IPS-20b (cell line): ENCODE measurements at regions not wholly inside any gene's neighbourhood (a gene's known extent, or its start where the extent isn't known, plus 50 kb on each side); places are given as distances from the start of the nearest gene placed in this dataset.

Source experiments
- H3K27ac ChIP-seq: one replicate; pipeline ENCODE4 v1.5.1; 2013; ENCODE audit warnings: low read length
- H3K27me3 ChIP-seq: 2 replicates; pipeline ENCODE4 v1.6.1; 2013; ENCODE audit warnings: mild to moderate bottlenecking, low read length, inconsistent platforms; ENCODE audit not compliant: insufficient read depth
- H3K36me3 ChIP-seq: 2 replicates; pipeline ENCODE4 v1.6.1; 2013; ENCODE audit warnings: low read depth, mild to moderate bottlenecking, inconsistent platforms, low read length, moderate library complexity; ENCODE audit not compliant: insufficient read depth
- H3K4me1 ChIP-seq: 2 replicates; pipeline ENCODE4 v1.6.1; 2013; ENCODE audit warnings: mild to moderate bottlenecking, control low read depth, inconsistent platforms, low read length, moderate library complexity; ENCODE audit not compliant: insufficient read depth
- H3K4me3 ChIP-seq: 2 replicates; pipeline ENCODE4 v1.5.1; 2013; ENCODE audit warnings: mild to moderate bottlenecking, low read length, inconsistent platforms
- H3K9ac ChIP-seq: 2 replicates; pipeline ENCODE4 v1.6.1; 2013; ENCODE audit warnings: low read depth, mild to moderate bottlenecking, inconsistent platforms, low read length, moderate library complexity
- H3K9me3 ChIP-seq: 2 replicates; pipeline ENCODE4 v1.6.1; 2013; ENCODE audit warnings: mild to moderate bottlenecking, low read depth, low read length, inconsistent platforms; ENCODE audit not compliant: insufficient read depth

DNA sequence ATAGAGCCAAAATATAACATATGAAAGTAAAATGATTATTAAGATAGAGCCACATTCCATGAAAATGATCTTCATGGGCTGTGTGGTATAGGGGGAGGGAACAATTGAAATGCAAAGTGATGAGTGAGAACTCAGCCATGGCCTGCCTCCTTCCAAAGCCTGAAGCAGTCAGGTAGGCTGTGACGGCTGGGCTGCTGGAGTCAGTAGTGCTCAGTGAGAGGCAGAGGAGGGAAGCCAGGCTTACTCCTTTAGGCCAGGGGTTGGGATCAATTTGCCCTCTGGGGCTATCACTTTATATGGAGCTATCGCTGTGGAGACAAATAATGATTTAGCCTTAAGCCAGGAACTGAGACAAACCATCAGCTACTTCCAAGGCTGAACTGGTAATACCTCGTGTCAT lies 654.9 kb downstream of the FGF9 start:
- H3K27ac ChIP-seq: no peak overlapping the region
- peaks cover 9% of the 10 kb centered on the region; the same call in 1 of the 2 replicates for H3K4me1 ChIP-seq
- H3K9me3 ChIP-seq: no peaks in the 10 kb centered on the region
- H3K9ac ChIP-seq: no peak overlapping the region
- H3K27me3 ChIP-seq: no peaks in the 10 kb centered on the region
- H3K4me3 ChIP-seq: no peak overlapping the region
- no peaks in the 10 kb centered on the region for H3K36me3 ChIP-seq

GRCh38 chr13:22332416-22332815 lies 661.5 kb downstream of the FGF9 start:
- no peaks in the 10 kb centered on the region for H3K36me3 ChIP-seq
- no peak overlapping the region for H3K27ac ChIP-seq
- H3K4me1 ChIP-seq: no peaks in the 10 kb centered on the region

GRCh38 chr13:22336460-22336859 lies 665.6 kb downstream of the FGF9 start:
- no peaks in the 10 kb centered on the region for H3K4me1 ChIP-seq
- H3K9me3 ChIP-seq: peaks cover 6% of the 10 kb centered on the region
- no peak overlapping the region for H3K4me3 ChIP-seq
- no peak overlapping the region for H3K9ac ChIP-seq
- H3K27ac ChIP-seq: no peak overlapping the region
- H3K27me3 ChIP-seq: no peaks in the 10 kb centered on the region
- no peaks in the 10 kb centered on the region for H3K36me3 ChIP-seq

More at GRCh38 chr13:22332416-22332815, 661.5 kb downstream of the FGF9 start:
- H3K4me3 ChIP-seq: no peak overlapping the region
- H3K9me3 ChIP-seq: no peaks in the 10 kb centered on the region
- no peak overlapping the region for H3K9ac ChIP-seq
- no peaks in the 10 kb centered on the region for H3K27me3 ChIP-seq

GRCh38 chr13:22357132-22357531 lies 686.3 kb downstream of the FGF9 start:
- H3K27me3 ChIP-seq: no peaks in the 10 kb centered on the region
- H3K4me3 ChIP-seq: no peak overlapping the region
- H3K9me3 ChIP-seq: no peaks in the 10 kb centered on the region

DNA sequence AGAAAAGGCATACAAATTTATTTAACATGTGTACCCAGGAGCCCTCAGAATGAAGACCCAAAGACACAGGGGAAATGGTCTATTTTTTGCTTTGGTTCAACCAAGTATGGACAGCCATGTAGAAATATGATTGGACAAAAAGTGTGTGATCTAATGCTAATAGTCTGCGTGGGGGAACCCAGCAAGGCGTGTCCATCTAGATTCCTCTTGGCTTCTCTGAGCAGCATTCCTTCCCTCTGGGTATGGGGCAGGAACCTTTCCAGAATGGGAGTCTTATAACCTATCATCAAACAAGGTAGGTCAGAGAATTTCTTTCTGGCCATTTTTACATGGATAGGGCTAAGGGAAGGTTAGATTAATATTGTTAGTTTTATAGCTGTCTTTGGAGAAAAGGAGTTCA lies 698.2 kb downstream of the FGF9 start:
- Histone ChIP-seq H3K27me3 (no peaks in the 10 kb centered on the region), H3K9ac (peak overlapping the region; percentile 10; the same call in 1 of the 2 replicates), H3K4me3 (peak overlapping the region; percentile 29; the same call in 1 of the 2 replicates), H3K27ac (no peak overlapping the region), H3K9me3 (peaks cover 36% of the 10 kb centered on the region), H3K4me1 (peaks cover 18% of the 10 kb centered on the region), H3K36me3 (no peaks in the 10 kb centered on the region)

More at GRCh38 chr13:22357132-22357531, 686.3 kb downstream of the FGF9 start:
- no peaks in the 10 kb centered on the region for H3K4me1 ChIP-seq
- H3K27ac ChIP-seq: no peak overlapping the region
- H3K36me3 ChIP-seq: no peaks in the 10 kb centered on the region
- H3K9ac ChIP-seq: no peak overlapping the region

DNA sequence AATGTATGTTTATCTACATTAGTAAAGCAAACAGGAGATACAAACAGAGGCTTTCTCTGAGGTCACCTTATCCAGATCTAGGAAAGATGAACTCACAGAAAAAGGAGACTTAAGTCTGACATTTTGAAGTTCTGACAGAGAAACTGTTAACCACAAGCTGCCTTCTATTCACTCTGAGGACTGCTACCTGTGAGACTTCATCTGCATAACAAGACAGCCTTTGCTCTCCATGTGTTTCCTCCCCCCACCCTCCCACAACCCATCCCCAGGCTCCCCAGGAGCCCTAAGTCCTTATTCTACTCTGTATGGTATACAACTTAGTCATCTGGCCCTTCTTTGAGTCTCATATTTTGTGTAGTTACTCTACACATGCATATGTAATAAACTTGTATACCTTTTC lies 699.0 kb downstream of the FGF9 start:
- no peaks in the 10 kb centered on the region for H3K36me3 ChIP-seq
- no peak overlapping the region for H3K27ac ChIP-seq
- peak overlapping the region; percentile 29; the same call in 1 of the 2 replicates for H3K4me3 ChIP-seq
- H3K9ac ChIP-seq: no peak overlapping the region
- peaks cover 18% of the 10 kb centered on the region for H3K4me1 ChIP-seq
- H3K9me3 ChIP-seq: peaks cover 31% of the 10 kb centered on the region
- H3K27me3 ChIP-seq: no peaks in the 10 kb centered on the region

- Histone ChIP-seq H3K27me3 (no peaks in the 10 kb centered on the region), H3K27ac (no peak overlapping the region), H3K36me3 (no peaks in the 10 kb centered on the region), H3K9me3 (peaks cover 34% of the 10 kb centered on the region), H3K4me3 (no peak overlapping the region), H3K9ac (no peak overlapping the region), H3K4me1 (peaks cover 18% of the 10 kb centered on the region)
These were observed 701.4 kb downstream of the FGF9 start for GRCh38 chr13:22372261-22372660.

DNA sequence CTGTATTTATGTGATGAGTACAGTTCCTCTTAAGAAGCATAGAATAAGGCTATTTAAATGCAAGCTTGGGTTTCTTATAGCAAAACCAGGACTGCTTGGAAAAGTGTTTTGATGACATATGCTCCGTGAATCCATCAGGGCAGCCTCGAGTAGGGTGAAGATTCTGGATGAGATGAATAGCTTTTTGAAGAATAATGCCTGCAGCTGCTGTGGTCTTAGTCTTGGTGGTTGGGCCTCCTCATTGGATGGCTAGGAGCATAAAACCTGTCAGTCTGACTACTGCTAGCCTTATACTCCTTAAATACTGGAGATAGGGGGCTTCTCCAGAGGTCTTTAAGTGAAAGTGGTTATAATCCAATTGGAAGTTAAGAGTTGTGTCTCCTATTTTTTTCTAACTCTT lies 704.3 kb downstream of the FGF9 start:
- Histone ChIP-seq H3K27me3 (no peaks in the 10 kb centered on the region), H3K27ac (no peak overlapping the region), H3K9ac (no peak overlapping the region), H3K9me3 (peaks cover 51% of the 10 kb centered on the region), H3K4me1 (peaks cover 4% of the 10 kb centered on the region; the same call in 1 of the 2 replicates), H3K4me3 (no peak overlapping the region), H3K36me3 (no peaks in the 10 kb centered on the region)

- Histone ChIP-seq H3K9ac (no peak overlapping the region), H3K27me3 (no peaks in the 10 kb centered on the region), H3K27ac (no peak overlapping the region), H3K36me3 (no peaks in the 10 kb centered on the region), H3K4me3 (no peak overlapping the region), H3K4me1 (no peaks in the 10 kb centered on the region), H3K9me3 (no peaks in the 10 kb centered on the region; the same call in 1 of the 2 replicates)
These were observed 717.0 kb downstream of the FGF9 start for GRCh38 chr13:22387899-22388298.

- no peaks in the 10 kb centered on the region for H3K36me3 ChIP-seq
- no peaks in the 10 kb centered on the region for H3K9me3 ChIP-seq
- H3K4me3 ChIP-seq: no peak overlapping the region
- H3K9ac ChIP-seq: no peak overlapping the region
- no peaks in the 10 kb centered on the region for H3K27me3 ChIP-seq
- H3K4me1 ChIP-seq: peaks cover 4% of the 10 kb centered on the region; the same call in 1 of the 2 replicates
- no peak overlapping the region for H3K27ac ChIP-seq
These were observed 729.0 kb downstream of the FGF9 start for GRCh38 chr13:22399801-22400420.

DNA sequence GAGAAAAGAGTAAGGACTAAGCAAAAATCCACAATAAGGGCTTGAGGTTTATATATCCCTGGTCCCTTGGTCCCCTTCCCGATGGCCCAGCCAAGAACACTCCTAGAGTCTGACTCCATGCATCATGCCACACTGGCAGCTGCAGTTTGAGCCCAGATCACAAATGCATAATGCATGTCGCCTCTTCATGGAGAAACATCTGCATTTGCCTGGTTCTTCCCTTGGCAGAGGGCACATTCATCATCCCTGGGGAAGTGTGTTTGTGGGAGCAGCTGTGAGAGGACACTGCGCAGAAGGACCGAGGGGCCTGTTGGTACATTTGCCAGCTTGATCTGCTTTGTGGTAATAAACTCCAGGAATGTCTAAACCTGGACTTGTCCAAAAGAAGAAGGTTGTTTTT lies 731.8 kb downstream of the FGF9 start:
- Histone ChIP-seq H3K4me3 (no peak overlapping the region), H3K9ac (no peak overlapping the region), H3K36me3 (no peaks in the 10 kb centered on the region)

GRCh38 chr13:22403144-22403543 lies 732.3 kb downstream of the FGF9 start:
- Histone ChIP-seq H3K4me3 (no peak overlapping the region), H3K27me3 (no peaks in the 10 kb centered on the region), H3K36me3 (no peaks in the 10 kb centered on the region), H3K4me1 (peaks cover 4% of the 10 kb centered on the region; the same call in 1 of the 2 replicates), H3K27ac (no peak overlapping the region), H3K9me3 (no peaks in the 10 kb centered on the region), H3K9ac (no peak overlapping the region)

More for the DNA sequence above, 731.8 kb downstream of the FGF9 start:
- no peak overlapping the region for H3K27ac ChIP-seq
- H3K27me3 ChIP-seq: no peaks in the 10 kb centered on the region
- H3K4me1 ChIP-seq: peaks cover 4% of the 10 kb centered on the region; the same call in 1 of the 2 replicates
- no peaks in the 10 kb centered on the region for H3K9me3 ChIP-seq
